Memory B cell (primary cell): ENCODE measurements at regions not wholly inside any gene's neighbourhood (a gene's known extent, or its start where the extent isn't known, plus 50 kb on each side); places are given as distances from the start of the nearest gene placed in this dataset.
"Not testable (repeated sequence)": the region's sequence is repeated elsewhere in the genome, so short reads cannot be mapped to it uniquely, and the experiment has no call there.

Experiments used
- ATAC-seq: fragments of 150-1000 bp; cut with Tn5 transposase; 2 replicates; pipeline ENCODE4 v1.10.0; 2021; ENCODE audit warnings: low read depth, mild to moderate bottlenecking, moderate library complexity
- DNase-seq, 2 donors: peaks; one replicate each; pipeline ENCODE4 v3.0.0; 2022; ENCODE audit warnings: low spot score in 2 of 2
- H3K27ac Mint-ChIP-seq: one replicate; pipeline ENCODE4 v1.8.0; 2022; ENCODE audit warnings: mild to moderate bottlenecking, moderate library complexity, mixed read lengths
- H3K27me3 Mint-ChIP-seq: one replicate; pipeline ENCODE4 v1.8.0; 2022; ENCODE audit warnings: mixed read lengths
- H3K36me3 Mint-ChIP-seq: one replicate; pipeline ENCODE4 v1.8.0; 2022; ENCODE audit warnings: mild to moderate bottlenecking, mixed read lengths
- H3K4me1 Mint-ChIP-seq: one replicate; pipeline ENCODE4 v1.8.0; 2022; ENCODE audit warnings: mixed read lengths
- H3K4me3 Mint-ChIP-seq: one replicate; pipeline ENCODE4 v1.8.0; 2022; ENCODE audit warnings: mild to moderate bottlenecking, moderate library complexity, mixed read lengths
- H3K9me3 Mint-ChIP-seq: one replicate; pipeline ENCODE4 v1.8.0; 2022; ENCODE audit warnings: mixed read lengths

DNA sequence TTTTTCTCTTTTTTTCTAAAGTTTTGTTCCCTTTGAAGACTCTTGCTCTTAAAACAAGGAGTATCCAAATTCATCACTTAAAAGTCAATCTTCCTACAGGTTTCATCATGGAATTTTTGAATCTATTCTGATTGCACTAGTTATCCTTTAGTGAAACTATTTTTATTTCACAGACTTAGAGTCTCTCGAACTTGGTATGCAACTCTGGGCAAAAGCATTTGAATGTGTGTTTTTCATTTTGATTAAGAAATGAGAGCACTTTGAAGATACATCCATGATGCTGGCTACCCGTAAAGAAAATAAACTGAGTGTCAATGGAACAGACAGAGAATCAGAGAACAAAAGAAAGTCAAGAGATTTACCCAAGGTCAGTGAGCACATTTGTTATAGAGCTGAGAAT, 586.5 kb downstream of the EPM2A start:
- Mint-ChIP-seq H3K27me3 (peaks cover 6% of the 10 kb centered on the region), H3K27ac (no peak overlapping the region), H3K4me3 (no peak overlapping the region), H3K36me3 (no peaks in the 10 kb centered on the region), H3K9me3 (no peaks in the 10 kb centered on the region), H3K4me1 (no peaks in the 10 kb centered on the region)
- no peak for ATAC-seq
- no peak for DNase-seq

DNA sequence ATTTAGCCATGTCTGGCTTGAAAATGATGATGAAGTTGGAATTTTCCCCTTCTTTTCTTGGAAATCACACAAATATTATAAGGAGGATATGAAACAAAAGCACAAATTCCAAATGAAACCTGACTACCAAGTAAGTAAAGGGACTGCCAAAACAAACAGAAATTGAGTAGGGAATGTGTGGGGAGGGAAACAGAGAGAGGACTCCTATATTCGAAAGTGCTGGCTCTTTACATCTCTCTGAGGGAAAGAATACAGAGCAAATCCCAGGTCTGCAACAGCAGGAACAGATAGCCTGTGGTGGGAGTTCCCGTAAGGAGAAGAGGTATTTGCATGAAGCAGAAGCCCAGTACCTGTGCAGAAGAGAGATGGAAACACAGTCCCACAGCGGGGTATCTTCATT, 583.7 kb downstream of the EPM2A start:
- Mint-ChIP-seq H3K27me3 (peaks cover 6% of the 10 kb centered on the region), H3K36me3 (no peaks in the 10 kb centered on the region), H3K9me3 (no peaks in the 10 kb centered on the region), H3K27ac (no peak overlapping the region), H3K4me1 (no peaks in the 10 kb centered on the region), H3K4me3 (no peak overlapping the region)
- DNase-seq (no peak), ATAC-seq (no peak)

DNA sequence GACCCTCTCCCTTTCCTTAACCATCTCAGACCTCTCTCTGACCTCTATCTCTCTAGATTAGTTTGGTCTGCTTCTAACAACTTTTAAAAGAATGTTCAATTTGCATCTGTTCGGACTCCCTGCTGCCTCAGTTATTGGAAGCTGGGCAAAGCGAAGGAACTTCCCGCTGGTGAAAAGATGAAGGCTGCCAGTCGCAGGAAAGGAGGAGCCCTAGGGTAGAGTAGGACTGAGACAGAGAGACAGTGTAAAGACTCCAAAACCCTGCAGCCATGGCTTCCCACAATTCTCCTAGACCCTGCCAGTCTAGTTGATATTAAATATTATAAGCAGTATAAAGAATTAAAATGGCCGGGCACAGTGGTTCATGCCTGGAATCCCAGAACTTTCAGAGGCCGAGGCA, 581.8 kb downstream of the EPM2A start:
- DNase-seq (no peak), ATAC-seq (no peak)
- Mint-ChIP-seq H3K4me3 (no peak overlapping the region), H3K27ac (no peak overlapping the region), H3K4me1 (no peaks in the 10 kb centered on the region), H3K36me3 (no peaks in the 10 kb centered on the region), H3K27me3 (peaks cover 6% of the 10 kb centered on the region), H3K9me3 (peaks cover under 1% of the 10 kb centered on the region)

DNA sequence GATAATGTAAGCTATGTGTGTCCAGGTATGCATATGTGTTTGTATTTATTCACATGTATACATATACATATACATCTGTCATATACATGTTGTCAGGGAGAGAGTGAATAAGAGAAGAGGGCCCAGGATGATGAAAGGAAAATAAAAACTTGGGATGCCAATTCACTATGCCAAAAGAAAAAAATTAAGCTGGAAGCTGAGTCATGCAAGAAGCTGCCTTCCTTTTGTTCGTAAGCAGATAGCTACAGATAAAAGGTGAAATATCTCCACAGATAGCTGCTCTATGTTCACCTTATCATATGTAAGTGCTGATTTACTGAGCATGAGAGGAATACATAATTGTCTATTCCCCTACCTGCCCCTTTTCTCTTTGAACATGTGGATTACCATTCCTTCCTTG, 579.9 kb downstream of the EPM2A start:
- Mint-ChIP-seq H3K36me3 (no peaks in the 10 kb centered on the region), H3K27ac (no peak overlapping the region), H3K9me3 (peaks cover 4% of the 10 kb centered on the region), H3K27me3 (peaks cover 2% of the 10 kb centered on the region), H3K4me1 (no peaks in the 10 kb centered on the region), H3K4me3 (no peak overlapping the region)
- no peak for DNase-seq
- no peak for ATAC-seq

DNA sequence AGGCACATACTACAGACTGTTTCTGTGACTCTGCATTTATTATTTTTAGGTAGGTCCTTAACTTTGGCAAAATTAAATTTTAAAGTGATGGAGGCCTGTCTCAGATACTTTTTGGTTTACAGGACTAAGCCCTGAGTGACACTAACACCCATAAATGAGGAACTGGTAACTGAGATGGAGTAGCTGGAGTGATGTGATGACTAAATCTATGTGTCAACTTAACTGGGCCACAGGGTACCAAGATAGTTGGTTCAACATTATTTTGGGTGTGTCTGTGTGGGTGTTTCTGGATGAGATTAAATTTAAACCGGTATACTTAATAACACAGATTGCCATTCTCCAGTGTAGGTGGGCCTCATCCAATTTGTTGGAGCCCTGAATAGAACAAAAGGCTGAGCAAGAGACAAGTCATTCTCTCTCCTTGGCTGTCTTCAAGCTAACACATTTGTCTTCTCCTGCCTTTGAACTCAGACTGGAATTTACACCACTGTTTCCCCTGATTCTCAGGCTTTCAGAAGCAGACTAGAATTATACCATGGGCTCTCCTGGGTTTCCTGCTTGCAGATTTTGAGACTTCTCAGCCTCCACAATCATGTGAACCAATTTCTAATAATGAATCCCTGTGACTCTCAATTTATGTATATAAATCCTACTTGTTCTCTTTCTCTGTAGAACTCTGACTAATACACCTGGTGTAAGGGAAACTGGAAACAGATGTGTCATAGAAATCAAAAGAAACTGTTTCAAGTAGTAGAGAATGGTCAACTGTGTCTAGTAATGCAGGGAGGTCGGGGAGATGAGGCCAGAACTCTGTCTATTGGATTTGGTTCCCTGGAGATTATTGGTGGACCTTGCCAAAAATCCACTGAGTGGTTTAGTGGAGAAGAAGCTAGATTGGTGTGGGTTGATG, 579.2 kb downstream of the EPM2A start:
- H3K27ac Mint-ChIP-seq: no peak overlapping the region

DNA sequence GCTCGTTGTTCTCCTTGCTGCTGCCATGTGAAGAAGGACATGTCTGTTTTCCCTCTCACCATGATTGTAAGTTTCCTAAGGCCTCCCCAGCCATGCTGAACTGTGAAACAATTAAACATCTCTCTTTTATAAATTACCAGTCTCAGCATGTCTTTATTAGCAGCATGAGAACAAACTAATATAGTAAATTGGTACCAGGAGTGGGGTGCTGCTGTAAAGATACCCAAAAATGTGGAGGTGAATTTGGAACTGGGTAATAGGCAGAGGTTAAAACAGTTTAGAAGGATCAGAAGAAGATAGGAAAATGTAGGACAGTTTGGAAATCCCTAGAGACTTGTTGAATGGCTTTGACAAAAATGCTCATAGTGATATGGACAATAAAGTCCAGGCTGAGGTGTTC, 576.7 kb downstream of the EPM2A start:
- not testable (repeated sequence) for ATAC-seq, H3K36me3 Mint-ChIP-seq, DNase-seq, H3K9me3 Mint-ChIP-seq, H3K27ac Mint-ChIP-seq, H3K27me3 Mint-ChIP-seq, H3K4me1 Mint-ChIP-seq, H3K4me3 Mint-ChIP-seq

More for the DNA sequence above, 579.2 kb downstream of the EPM2A start:
- DNase-seq: no peak
- no peak overlapping the region for H3K4me3 Mint-ChIP-seq
- peaks cover 4% of the 10 kb centered on the region for H3K9me3 Mint-ChIP-seq
- H3K36me3 Mint-ChIP-seq: no peaks in the 10 kb centered on the region
- H3K27me3 Mint-ChIP-seq: peaks cover 2% of the 10 kb centered on the region
- H3K4me1 Mint-ChIP-seq: no peaks in the 10 kb centered on the region
- ATAC-seq: no peak

DNA sequence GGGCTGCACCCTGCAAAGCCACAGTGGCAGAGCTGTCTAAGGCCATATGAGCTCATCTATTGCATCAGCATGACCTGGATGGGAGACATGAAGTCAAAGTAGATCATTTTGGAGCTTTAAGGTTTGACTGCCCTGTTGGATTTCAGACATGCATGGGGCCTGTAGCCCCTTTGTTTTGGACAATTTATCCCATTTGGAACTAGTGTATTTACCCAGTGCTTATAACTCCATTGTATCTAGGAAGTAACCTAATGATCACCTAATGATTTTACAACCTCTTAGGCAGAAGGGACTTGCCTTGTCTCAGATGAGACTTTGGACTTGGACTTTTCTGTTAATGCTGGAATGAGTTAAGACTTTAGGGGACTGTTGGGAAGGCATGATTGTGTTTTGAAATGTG, 575.4 kb downstream of the EPM2A start:
- H3K27ac Mint-ChIP-seq: no peak overlapping the region
- H3K36me3 Mint-ChIP-seq: no peaks in the 10 kb centered on the region
- no peaks in the 10 kb centered on the region for H3K4me1 Mint-ChIP-seq
- no peaks in the 10 kb centered on the region for H3K27me3 Mint-ChIP-seq
- ATAC-seq: no peak
- DNase-seq: no peak
- peaks cover 4% of the 10 kb centered on the region for H3K9me3 Mint-ChIP-seq
- H3K4me3 Mint-ChIP-seq: no peak overlapping the region

DNA sequence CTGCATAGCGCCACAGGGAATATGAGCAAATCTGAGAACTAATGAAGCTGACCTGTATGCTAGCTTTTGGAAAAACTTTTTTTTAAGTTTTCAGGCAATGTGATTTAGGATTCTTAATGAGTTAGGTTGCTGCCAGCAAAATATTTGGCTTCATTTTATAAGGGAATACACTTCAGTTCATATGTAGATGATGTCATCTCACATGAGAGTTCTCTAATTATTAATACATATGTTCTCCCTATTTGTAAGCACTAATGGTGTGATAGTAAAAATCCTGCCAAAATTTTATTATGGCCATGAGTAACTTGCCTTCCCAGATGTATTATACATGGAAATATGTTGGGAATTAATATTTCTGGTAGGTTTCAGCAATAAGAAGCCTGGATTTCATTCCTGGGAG, 573.8 kb downstream of the EPM2A start:
- H3K36me3 Mint-ChIP-seq: no peaks in the 10 kb centered on the region
- DNase-seq: no peak
- peaks cover 4% of the 10 kb centered on the region for H3K9me3 Mint-ChIP-seq
- no peaks in the 10 kb centered on the region for H3K27me3 Mint-ChIP-seq
- no peak for ATAC-seq
- H3K27ac Mint-ChIP-seq: no peak overlapping the region
- H3K4me3 Mint-ChIP-seq: no peak overlapping the region
- H3K4me1 Mint-ChIP-seq: no peaks in the 10 kb centered on the region

DNA sequence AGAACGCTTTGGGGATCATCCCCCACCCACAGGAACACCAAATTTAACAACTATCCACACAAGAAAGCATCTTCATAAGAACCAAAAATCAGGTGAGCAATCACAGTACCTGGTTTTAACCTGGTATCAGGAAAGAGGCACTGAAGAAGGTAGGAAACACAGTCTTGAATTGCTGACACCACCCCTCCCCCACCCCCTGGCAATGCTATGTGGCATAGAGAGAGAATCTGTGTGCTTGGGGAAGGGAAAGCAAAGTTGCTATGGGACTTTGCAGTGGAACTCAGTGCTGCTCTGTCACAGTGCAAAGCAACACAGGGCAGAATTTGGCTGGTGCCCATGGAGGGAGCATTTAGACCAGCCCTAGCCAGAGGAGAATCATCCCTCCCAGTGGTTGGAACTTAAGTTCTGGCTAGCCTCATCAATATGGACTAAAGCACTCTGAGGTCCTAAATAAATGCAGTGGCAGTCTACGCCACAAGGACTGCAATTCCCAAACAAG, 565.5 kb downstream of the EPM2A start:
- H3K36me3 Mint-ChIP-seq: no peaks in the 10 kb centered on the region
- ATAC-seq (no peak), DNase-seq (no peak)
- no peak overlapping the region for H3K27ac Mint-ChIP-seq
- peaks cover 1% of the 10 kb centered on the region for H3K27me3 Mint-ChIP-seq
- no peaks in the 10 kb centered on the region for H3K9me3 Mint-ChIP-seq
- H3K4me3 Mint-ChIP-seq: no peak overlapping the region
- H3K4me1 Mint-ChIP-seq: no peaks in the 10 kb centered on the region

DNA sequence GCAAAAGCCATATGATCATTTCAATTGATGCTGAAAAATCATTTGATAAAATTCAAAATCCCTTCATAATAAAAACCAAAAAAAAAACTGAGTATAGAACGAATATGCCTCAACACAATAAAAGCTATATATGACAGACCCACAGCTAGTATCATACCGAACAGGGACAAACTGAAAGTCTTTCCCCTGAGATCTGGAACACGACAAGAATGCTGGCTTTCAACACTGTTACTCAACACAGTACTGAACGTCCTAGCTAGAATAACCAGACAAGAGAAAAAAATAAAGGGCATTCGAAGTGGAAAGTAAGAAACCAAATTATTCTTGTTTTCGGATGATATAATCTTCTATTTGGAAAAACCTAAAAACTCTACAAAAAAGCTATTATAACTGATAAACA, 559.9 kb downstream of the EPM2A start:
- Mint-ChIP-seq H3K27me3 (peaks cover under 1% of the 10 kb centered on the region), H3K4me3 (no peak overlapping the region)

DNA sequence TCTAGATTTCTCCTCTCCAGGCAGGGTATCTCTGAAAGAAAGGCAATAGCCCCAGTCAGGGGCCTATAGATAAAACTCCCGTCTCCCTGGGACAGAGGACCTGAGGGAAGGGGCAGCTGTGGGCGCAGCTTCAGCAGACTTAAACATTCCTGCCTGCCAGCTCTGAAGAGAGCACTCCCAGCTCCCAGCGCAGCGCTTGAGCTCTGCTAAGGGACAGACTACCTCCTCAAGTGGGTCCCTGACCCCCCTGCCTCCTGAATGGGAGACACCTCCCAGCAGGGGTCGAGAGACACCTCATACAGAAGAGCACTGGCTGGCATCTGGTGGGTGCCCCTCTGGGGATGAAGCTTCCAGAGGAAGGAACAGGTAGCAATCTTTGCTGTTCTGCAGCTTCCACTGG, 556.9 kb downstream of the EPM2A start:
- Mint-ChIP-seq H3K4me3 (no peak overlapping the region), H3K27me3 (no peaks in the 10 kb centered on the region), H3K36me3 (no peaks in the 10 kb centered on the region), H3K27ac (no peak overlapping the region), H3K4me1 (no peaks in the 10 kb centered on the region), H3K9me3 (peaks cover 11% of the 10 kb centered on the region)
- ATAC-seq (no peak), DNase-seq (no peak)

More for the DNA sequence above, 559.9 kb downstream of the EPM2A start:
- no peak for ATAC-seq
- peaks cover 11% of the 10 kb centered on the region for H3K9me3 Mint-ChIP-seq
- H3K27ac Mint-ChIP-seq: no peak overlapping the region
- DNase-seq: no peak
- no peaks in the 10 kb centered on the region for H3K36me3 Mint-ChIP-seq
- no peaks in the 10 kb centered on the region for H3K4me1 Mint-ChIP-seq

DNA sequence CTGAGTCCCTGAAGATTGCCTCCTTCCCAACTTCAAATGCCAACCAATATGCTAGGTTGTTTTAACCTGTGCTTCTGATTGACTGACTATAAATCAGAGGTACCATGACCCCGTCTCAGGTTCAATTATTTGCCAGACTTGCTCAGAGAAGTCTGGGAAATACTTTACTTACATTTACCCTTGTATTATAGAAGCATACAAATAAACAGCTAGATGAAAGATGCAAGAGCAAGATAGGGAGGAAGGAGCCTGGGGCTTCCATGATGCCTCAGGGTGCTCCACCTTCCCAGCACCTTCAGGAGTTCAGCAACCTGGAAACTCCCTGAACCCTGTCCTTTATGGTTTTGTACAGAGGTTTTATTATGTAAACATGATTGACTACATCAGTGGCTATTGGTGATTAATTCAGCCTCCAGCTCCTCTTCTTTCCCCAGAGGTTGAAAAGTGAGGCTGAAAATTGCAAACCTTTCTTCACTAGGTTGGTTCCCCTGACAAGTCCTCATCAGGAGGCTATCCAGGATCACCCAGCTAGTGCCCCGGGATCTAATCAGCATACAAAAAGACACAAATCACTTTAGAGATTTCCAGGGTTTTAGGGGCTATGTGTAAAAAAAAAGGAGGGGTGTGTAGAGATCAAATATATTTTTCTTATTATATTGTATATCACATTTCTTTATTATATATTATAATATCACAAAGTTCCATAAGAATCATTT, 547.7 kb downstream of the EPM2A start:
- ATAC-seq (no peak), DNase-seq (no peak)
- Mint-ChIP-seq H3K4me1 (no peaks in the 10 kb centered on the region), H3K36me3 (no peaks in the 10 kb centered on the region), H3K27me3 (no peaks in the 10 kb centered on the region), H3K27ac (no peak overlapping the region), H3K9me3 (no peaks in the 10 kb centered on the region), H3K4me3 (no peak overlapping the region)

DNA sequence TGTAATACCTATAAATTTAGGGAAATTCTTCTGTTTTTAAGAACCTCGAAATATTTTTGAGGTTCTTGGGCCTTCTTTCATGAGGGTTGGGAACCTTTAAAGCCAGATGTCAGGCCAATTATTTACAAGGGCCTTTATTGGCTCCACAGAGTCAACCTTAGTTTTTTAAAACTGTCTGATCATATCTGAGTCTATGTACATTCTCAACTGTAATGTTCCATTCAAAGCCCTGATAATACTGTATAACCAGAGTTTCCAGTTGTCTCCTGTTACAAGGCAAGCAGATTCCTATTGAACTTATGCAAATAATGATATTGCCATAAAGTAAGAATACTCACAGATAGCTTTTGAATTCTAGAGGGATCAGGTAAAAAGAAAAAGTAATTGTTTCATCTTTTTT, 545.5 kb downstream of the EPM2A start:
- Mint-ChIP-seq H3K4me1 (no peaks in the 10 kb centered on the region), H3K36me3 (no peaks in the 10 kb centered on the region), H3K27ac (no peak overlapping the region), H3K4me3 (no peak overlapping the region), H3K27me3 (no peaks in the 10 kb centered on the region), H3K9me3 (no peaks in the 10 kb centered on the region)
- ATAC-seq (no peak), DNase-seq (no peak)

DNA sequence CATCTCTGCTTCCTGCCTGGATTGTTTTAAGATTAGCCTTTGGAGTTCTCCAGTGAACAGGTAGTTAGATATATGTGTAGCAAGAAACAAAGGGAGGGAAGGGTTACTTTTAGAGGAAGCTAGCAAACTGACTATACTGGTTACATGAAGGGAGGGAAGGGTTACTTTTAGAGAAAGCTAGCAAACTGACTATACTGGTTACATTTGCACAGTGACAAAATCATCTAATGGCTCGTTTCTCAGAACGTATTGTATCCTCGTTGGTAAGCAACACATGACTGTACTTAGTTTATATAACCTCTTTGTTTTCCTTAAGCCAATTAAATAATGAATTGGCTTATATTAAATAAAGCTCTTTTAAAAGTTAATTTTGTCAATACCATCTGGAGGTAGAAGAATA, 540.9 kb downstream of the EPM2A start:
- DNase-seq (no peak), ATAC-seq (no peak)
- no peaks in the 10 kb centered on the region for H3K9me3 Mint-ChIP-seq
- no peaks in the 10 kb centered on the region for H3K27me3 Mint-ChIP-seq
- H3K27ac Mint-ChIP-seq: no peak overlapping the region
- H3K36me3 Mint-ChIP-seq: no peaks in the 10 kb centered on the region
- H3K4me3 Mint-ChIP-seq: no peak overlapping the region
- no peaks in the 10 kb centered on the region for H3K4me1 Mint-ChIP-seq
